H9 (cell line): ENCODE measurements at regions not wholly inside any gene's neighbourhood (a gene's known extent, or its start where the extent isn't known, plus 50 kb on each side); places are given as distances from the start of the nearest gene placed in this dataset.

Experiments used
- DNase-seq: peaks from one replicate; pipeline ENCODE4 v3.0.0-alpha.2; 2017
- H2AFZ ChIP-seq: one replicate; pipeline ENCODE4 v1.6.1; 2013; ENCODE audit warnings: mild to moderate bottlenecking, low read length, control low read depth, moderate library complexity
- H2AK5ac ChIP-seq: 2 replicates; pipeline ENCODE4 v1.6.1; 2013; ENCODE audit warnings: low read length, control low read depth, mixed read lengths; ENCODE audit not compliant: insufficient read length
- H2BK120ac ChIP-seq: one replicate; pipeline ENCODE4 v1.6.1; 2013; ENCODE audit warnings: low read depth, mild to moderate bottlenecking, low read length, control low read depth, inconsistent platforms; ENCODE audit not compliant: poor library complexity, severe bottlenecking
- H2BK12ac ChIP-seq: 2 replicates; pipeline ENCODE4 v1.6.1; 2013; ENCODE audit warnings: low read length, control low read depth, mixed read lengths, low read depth; ENCODE audit not compliant: insufficient read length
- H2BK15ac ChIP-seq: 2 replicates; pipeline ENCODE4 v1.6.1; 2013; ENCODE audit warnings: low read depth, low read length, control low read depth
- H2BK20ac ChIP-seq: one replicate; pipeline ENCODE4 v1.6.1; 2013; ENCODE audit warnings: low read depth, mild to moderate bottlenecking, low read length, control low read depth, inconsistent platforms; ENCODE audit not compliant: poor library complexity, severe bottlenecking
- H2BK5ac ChIP-seq: 2 replicates; pipeline ENCODE4 v1.6.1; 2013; ENCODE audit warnings: low read length, control low read depth, mixed read lengths; ENCODE audit not compliant: insufficient read length
- H3K14ac ChIP-seq: 2 replicates; pipeline ENCODE4 v1.6.1; 2013; ENCODE audit warnings: low read length, control low read depth; ENCODE audit not compliant: insufficient read depth
- H3K18ac ChIP-seq: 2 replicates; pipeline ENCODE4 v1.6.1; 2013; ENCODE audit warnings: low read depth, mild to moderate bottlenecking, mixed read lengths, low read length, control low read depth; ENCODE audit not compliant: insufficient read length
- H3K23ac ChIP-seq: 2 replicates; pipeline ENCODE4 v1.6.1; 2013; ENCODE audit warnings: low read length, control low read depth, mixed read lengths, low read depth; ENCODE audit not compliant: insufficient read length
- H3K23me2 ChIP-seq: 2 replicates; pipeline ENCODE4 v1.6.1; 2013; ENCODE audit warnings: low read depth, mild to moderate bottlenecking, mixed read lengths, low read length, control low read depth; ENCODE audit not compliant: insufficient read length, poor library complexity, severe bottlenecking
- H3K27ac ChIP-seq: 2 replicates; pipeline ENCODE4 v1.5.1; 2013; ENCODE audit warnings: low read length, control low read depth, mixed read lengths, low read depth; ENCODE audit not compliant: insufficient read length
- H3K27me3 ChIP-seq: 2 replicates; pipeline ENCODE4 v1.6.1; 2013; ENCODE audit warnings: low read length, control low read depth, inconsistent platforms; ENCODE audit not compliant: insufficient read depth
- H3K4ac ChIP-seq: 2 replicates; pipeline ENCODE4 v1.6.1; 2013; ENCODE audit warnings: low read depth, mild to moderate bottlenecking, control low read depth, inconsistent platforms, low read length, moderate library complexity
- H3K4me1 ChIP-seq: 2 replicates; pipeline ENCODE4 v1.6.1; 2013; ENCODE audit warnings: low read length, control low read depth, inconsistent platforms; ENCODE audit not compliant: insufficient read depth
- H3K4me2 ChIP-seq: 2 replicates; pipeline ENCODE4 v1.6.1; 2013; ENCODE audit warnings: low read length, control low read depth, mixed read lengths; ENCODE audit not compliant: insufficient read length, insufficient read depth
- H3K56ac ChIP-seq: 2 replicates; pipeline ENCODE4 v1.6.1; 2013; ENCODE audit warnings: low read depth, mild to moderate bottlenecking, mixed read lengths, low read length, control low read depth; ENCODE audit not compliant: insufficient read length
- H3K79me1 ChIP-seq: 2 replicates; pipeline ENCODE4 v1.6.1; 2013; ENCODE audit warnings: low read depth, mild to moderate bottlenecking, moderate library complexity, low read length, control low read depth, inconsistent platforms; ENCODE audit not compliant: insufficient read depth, poor library complexity, severe bottlenecking
- H3K79me2 ChIP-seq: 2 replicates; pipeline ENCODE4 v1.6.1; 2013; ENCODE audit warnings: low read length, control low read depth, inconsistent platforms; ENCODE audit not compliant: insufficient read depth
- H3K9ac ChIP-seq: 2 replicates; pipeline ENCODE4 v1.6.1; 2013; ENCODE audit warnings: low read length, control low read depth, mixed read lengths; ENCODE audit not compliant: insufficient read length; ENCODE audit errors: extremely low read depth
- H3K9me3 ChIP-seq: one replicate; pipeline ENCODE4 v1.6.1; 2013; ENCODE audit warnings: low read depth, low read length, inconsistent platforms; ENCODE audit not compliant: control insufficient read depth
- H3T11ph ChIP-seq: one replicate; pipeline ENCODE4 v1.6.1; 2013; ENCODE audit warnings: mild to moderate bottlenecking, low read length, control low read depth, inconsistent platforms
- H4K20me1 ChIP-seq: one replicate; pipeline ENCODE4 v1.6.1; 2013; ENCODE audit not compliant: control insufficient read depth, insufficient read length, insufficient read depth
- H4K5ac ChIP-seq: 2 replicates; pipeline ENCODE4 v1.6.1; 2013; ENCODE audit warnings: low read depth, mild to moderate bottlenecking, mixed read lengths, low read length, control low read depth; ENCODE audit not compliant: insufficient read length
- H4K8ac ChIP-seq: replicated peaks from 2 replicates; pipeline ENCODE4 v1.6.1; 2013; ENCODE audit warnings: low read length, control low read depth, mixed read lengths, low read depth; ENCODE audit not compliant: insufficient read length
- H4K91ac ChIP-seq: 2 replicates; pipeline ENCODE4 v1.6.1; 2013; ENCODE audit warnings: low read depth, mild to moderate bottlenecking, moderate library complexity, mixed read lengths, low read length, control low read depth; ENCODE audit not compliant: insufficient read length
- H3K27ac Mint-ChIP-seq, 3 experiments: 2 replicates in 2 of 3; 3 replicates in 1 of 3; pipeline ENCODE4 v1.8.0; 2020 to 2021; ENCODE audit warnings: mixed read lengths in 3 of 3, mild to moderate bottlenecking in 1 of 3, moderate library complexity in 1 of 3
- H3K27me3 Mint-ChIP-seq: 2 replicates; pipeline ENCODE4 v1.8.0; 2021; ENCODE audit warnings: low read depth, mild to moderate bottlenecking, moderate library complexity, mixed read lengths
- H3K36me3 Mint-ChIP-seq, 3 experiments: 2 replicates in 2 of 3; 3 replicates in 1 of 3; pipeline ENCODE4 v1.8.0; 2020 to 2021; ENCODE audit warnings: low read depth in 3 of 3, mixed read lengths in 3 of 3; ENCODE audit not compliant: insufficient read depth in 1 of 3
- H3K4me1 Mint-ChIP-seq, 2 experiments: 2 replicates each; pipeline ENCODE4 v1.8.0; 2020; ENCODE audit warnings: mixed read lengths in 2 of 2
- H3K4me3 Mint-ChIP-seq, 2 experiments: 2 replicates in 1 of 2; 3 replicates in 1 of 2; pipeline ENCODE4 v1.8.0; 2020 to 2021; ENCODE audit warnings: mild to moderate bottlenecking in 2 of 2, mixed read lengths in 2 of 2, moderate library complexity in 1 of 2
- H3K9me3 Mint-ChIP-seq, 2 experiments: 2 replicates in 1 of 2; 3 replicates in 1 of 2; pipeline ENCODE4 v1.8.0; 2020; ENCODE audit warnings: mild to moderate bottlenecking in 2 of 2, mixed read lengths in 2 of 2, moderate library complexity in 1 of 2
- WGBS: extraction: QIAGEN DNeasy Blood & Tissue Kit; methylation state at CpG from one replicate; pipeline ENCODE4 v1.1.7; 2013; ENCODE audit warnings: missing lambda C conversion rate, low lambda C conversion rate, mixed read lengths; ENCODE audit not compliant: insufficient read length; ENCODE audit errors: extremely low coverage; 5-methylcytosine and 5-hydroxymethylcytosine counted together
- TF ChIP-seq, protein P1 (sequence below): fragments of 200-600 bp; sonication (generic); conservative IDR thresholded peaks from 3 replicates; pipeline ENCODE4 v1.8.0; 2021; ENCODE audit warnings: antibody characterized with exemption, mild to moderate bottlenecking

GRCh38 chr4:129748991-129749390, 653.0 kb downstream of the C4orf33 start:
- Histone ChIP-seq H3K4ac (no peak overlapping the region), H2BK120ac (no peak overlapping the region), H3K4me2 (no peak overlapping the region), H4K91ac (no peak overlapping the region), H3K79me1 (no peaks in the 10 kb centered on the region), H4K20me1 (no peaks in the 10 kb centered on the region), H3K23ac (no peak overlapping the region), H3K79me2 (no peaks in the 10 kb centered on the region), H2BK5ac (no peak overlapping the region), H2BK12ac (no peak overlapping the region), H4K8ac (no peak overlapping the region), H3K14ac (no peak overlapping the region), H2BK15ac (no peak overlapping the region), H2AK5ac (no peak overlapping the region), H3K56ac (no peak overlapping the region), H3K9ac (no peak overlapping the region), H3K23me2 (no peaks in the 10 kb centered on the region), H3K18ac (no peak overlapping the region), H4K5ac (no peak overlapping the region), H3K4me1 (no peaks in the 10 kb centered on the region), H3K27me3 (no peaks in the 10 kb centered on the region), H3T11ph (no peak overlapping the region), H2AFZ (no peak overlapping the region), H3K27ac (no peak overlapping the region), H3K9me3 (no peaks in the 10 kb centered on the region), H2BK20ac (no peak overlapping the region)
- Mint-ChIP-seq H3K36me3 (no peaks in the 10 kb centered on the region), H3K27me3 (no peaks in the 10 kb centered on the region), H3K27ac (no peak overlapping the region), H3K9me3 (no peaks in the 10 kb centered on the region), H3K4me3 (no peak overlapping the region), H3K4me1 (peaks cover 2 to 5% of the 10 kb centered on the region in 2 experiments; a peak in 2 of 4 replicates)
- TF ChIP-seq, protein P1, sequence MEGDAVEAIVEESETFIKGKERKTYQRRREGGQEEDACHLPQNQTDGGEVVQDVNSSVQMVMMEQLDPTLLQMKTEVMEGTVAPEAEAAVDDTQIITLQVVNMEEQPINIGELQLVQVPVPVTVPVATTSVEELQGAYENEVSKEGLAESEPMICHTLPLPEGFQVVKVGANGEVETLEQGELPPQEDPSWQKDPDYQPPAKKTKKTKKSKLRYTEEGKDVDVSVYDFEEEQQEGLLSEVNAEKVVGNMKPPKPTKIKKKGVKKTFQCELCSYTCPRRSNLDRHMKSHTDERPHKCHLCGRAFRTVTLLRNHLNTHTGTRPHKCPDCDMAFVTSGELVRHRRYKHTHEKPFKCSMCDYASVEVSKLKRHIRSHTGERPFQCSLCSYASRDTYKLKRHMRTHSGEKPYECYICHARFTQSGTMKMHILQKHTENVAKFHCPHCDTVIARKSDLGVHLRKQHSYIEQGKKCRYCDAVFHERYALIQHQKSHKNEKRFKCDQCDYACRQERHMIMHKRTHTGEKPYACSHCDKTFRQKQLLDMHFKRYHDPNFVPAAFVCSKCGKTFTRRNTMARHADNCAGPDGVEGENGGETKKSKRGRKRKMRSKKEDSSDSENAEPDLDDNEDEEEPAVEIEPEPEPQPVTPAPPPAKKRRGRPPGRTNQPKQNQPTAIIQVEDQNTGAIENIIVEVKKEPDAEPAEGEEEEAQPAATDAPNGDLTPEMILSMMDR = no peak
- DNase-seq = no peak
- WGBS = no CpG with 5 or more reads among the region's 1 CpG
